ENCODE measurements at regions not wholly inside any gene's neighbourhood (a gene's known extent, or its start where the extent isn't known, plus 50 kb on each side); places are given as distances from the start of the nearest gene placed in this dataset.

- no peaks in the 10 kb centered on the region for H3K4me1 ChIP-seq (ENCODE audit: insufficient read depth, low read length)
- no peaks in the 10 kb centered on the region for H3K36me3 Mint-ChIP-seq
These were observed 176.4 kb downstream of the OPA1 start for GRCh38 chr3:193769437-193769836.

GRCh38 chr3:193771011-193771652 lies 178.1 kb downstream of the OPA1 start:
- no peak for DNase-seq
- CTCF ChIA-PET: no interaction called here

More at GRCh38 chr3:193769437-193769836, 176.4 kb downstream of the OPA1 start:
- Mint-ChIP-seq H3K4me1 (no peaks in the 10 kb centered on the region), H3K9me3 (peaks cover 0 to 2% (median 0%) of the 10 kb centered on the region in 5 donors), H3K27me3 (peaks cover 3 to 20% of the 10 kb centered on the region in 2 donors), H3K4me3 (no peak overlapping the region), H3K27ac (peak overlapping the region in 1 of 8 donors; percentile 43)
- Histone ChIP-seq H3K9me3 (ENCODE audit: low read length) (no peaks in the 10 kb centered on the region), H3K36me3 (ENCODE audit: insufficient read depth, low read length) (no peaks in the 10 kb centered on the region), H3K27me3 (ENCODE audit: insufficient read depth, low read length, poor library complexity, severe bottlenecking) (no peaks in the 10 kb centered on the region), H3K27ac (ENCODE audit: low read depth, low read length) (no peak overlapping the region), H3K4me3 (ENCODE audit: low read length) (no peak overlapping the region)
- ChIA-PET CTCF (no interaction called here), POLR2A (no interaction called here)
- no peak for DNase-seq

GRCh38 chr3:193771653-193772421 lies 178.8 kb downstream of the OPA1 start:
- CTCF ChIA-PET: no interaction called here

More at GRCh38 chr3:193771011-193771652, 178.1 kb downstream of the OPA1 start:
- no peak overlapping the region for H3K27ac ChIP-seq (ENCODE audit: low read depth, low read length)
- Mint-ChIP-seq H3K36me3 (no peaks in the 10 kb centered on the region), H3K27ac (no peak overlapping the region), H3K4me3 (no peak overlapping the region), H3K4me1 (no peaks in the 10 kb centered on the region), H3K27me3 (peaks cover 7 to 33% of the 10 kb centered on the region in 2 donors), H3K9me3 (peaks cover 0 to 2% (median 0%) of the 10 kb centered on the region in 5 donors)
- POLR2A ChIA-PET: no interaction called here
- H3K4me3 ChIP-seq (ENCODE audit: low read length): no peak overlapping the region
- no peaks in the 10 kb centered on the region for H3K27me3 ChIP-seq (ENCODE audit: insufficient read depth, low read length, poor library complexity, severe bottlenecking)
- no peaks in the 10 kb centered on the region for H3K9me3 ChIP-seq (ENCODE audit: low read length)
- H3K36me3 ChIP-seq (ENCODE audit: insufficient read depth, low read length): no peaks in the 10 kb centered on the region
- no peaks in the 10 kb centered on the region for H3K4me1 ChIP-seq (ENCODE audit: insufficient read depth, low read length)

GRCh38 chr3:193772422-193772763 lies 179.4 kb downstream of the OPA1 start:
- H3K27me3 Mint-ChIP-seq: peaks cover 7 to 26% of the 10 kb centered on the region in 2 donors
- peaks cover 0 to 2% (median 0%) of the 10 kb centered on the region in 5 donors for H3K9me3 Mint-ChIP-seq
- no peak overlapping the region for H3K4me3 ChIP-seq (ENCODE audit: low read length)
- no peak for DNase-seq
- H3K36me3 ChIP-seq (ENCODE audit: insufficient read depth, low read length): no peaks in the 10 kb centered on the region
- peaks cover 3% of the 10 kb centered on the region for H3K4me1 ChIP-seq (ENCODE audit: insufficient read depth, low read length)
- H3K36me3 Mint-ChIP-seq: no peaks in the 10 kb centered on the region
- H3K27ac Mint-ChIP-seq: no peak overlapping the region
- no peaks in the 10 kb centered on the region for H3K27me3 ChIP-seq (ENCODE audit: insufficient read depth, low read length, poor library complexity, severe bottlenecking)
- POLR2A ChIA-PET: no interaction called here
- CTCF ChIA-PET: no interaction called here
- H3K4me1 Mint-ChIP-seq: peaks cover 0 to 4% (median 0%) of the 10 kb centered on the region in 3 donors
- no peak overlapping the region for H3K4me3 Mint-ChIP-seq
- H3K9me3 ChIP-seq (ENCODE audit: low read length): no peaks in the 10 kb centered on the region
- no peak overlapping the region for H3K27ac ChIP-seq (ENCODE audit: low read depth, low read length)

More at GRCh38 chr3:193771653-193772421, 178.8 kb downstream of the OPA1 start:
- Mint-ChIP-seq H3K4me3 (no peak overlapping the region), H3K9me3 (peaks cover 0 to 2% (median 0%) of the 10 kb centered on the region in 5 donors), H3K27me3 (peaks cover 7 to 30% of the 10 kb centered on the region in 2 donors), H3K4me1 (peaks cover 0 to 4% (median 0%) of the 10 kb centered on the region in 3 donors), H3K27ac (no peak overlapping the region), H3K36me3 (no peaks in the 10 kb centered on the region)
- H3K27ac ChIP-seq (ENCODE audit: low read depth, low read length): no peak overlapping the region
- no peak for DNase-seq
- H3K9me3 ChIP-seq (ENCODE audit: low read length): no peaks in the 10 kb centered on the region
- no peak overlapping the region for H3K4me3 ChIP-seq (ENCODE audit: low read length)
- peaks cover 3% of the 10 kb centered on the region for H3K4me1 ChIP-seq (ENCODE audit: insufficient read depth, low read length)
- POLR2A ChIA-PET: no interaction called here
- no peaks in the 10 kb centered on the region for H3K36me3 ChIP-seq (ENCODE audit: insufficient read depth, low read length)
- H3K27me3 ChIP-seq (ENCODE audit: insufficient read depth, low read length, poor library complexity, severe bottlenecking): no peaks in the 10 kb centered on the region

- CTCF ChIA-PET: no interaction called here
- POLR2A ChIA-PET: no interaction called here
- Histone ChIP-seq H3K9me3 (ENCODE audit: low read length) (no peaks in the 10 kb centered on the region), H3K4me1 (ENCODE audit: insufficient read depth, low read length) (peaks cover 3% of the 10 kb centered on the region), H3K27ac (ENCODE audit: low read depth, low read length) (no peak overlapping the region), H3K36me3 (ENCODE audit: insufficient read depth, low read length) (no peaks in the 10 kb centered on the region), H3K27me3 (ENCODE audit: insufficient read depth, low read length, poor library complexity, severe bottlenecking) (peaks cover 1% of the 10 kb centered on the region), H3K4me3 (ENCODE audit: low read length) (no peak overlapping the region)
- Mint-ChIP-seq H3K4me3 (no peak overlapping the region), H3K36me3 (no peaks in the 10 kb centered on the region), H3K27ac (no peak overlapping the region), H3K4me1 (peaks cover 0 to 4% (median 0%) of the 10 kb centered on the region in 3 donors), H3K27me3 (peaks cover 7 to 30% of the 10 kb centered on the region in 2 donors), H3K9me3 (peaks cover 0 to 2% (median 0%) of the 10 kb centered on the region in 5 donors)
- DNase-seq: no peak
These were observed 180.5 kb downstream of the OPA1 start for GRCh38 chr3:193773266-193774220.

GRCh38 chr3:193774272-193774915 lies 181.4 kb downstream of the OPA1 start:
- Histone ChIP-seq H3K27me3 (ENCODE audit: insufficient read depth, low read length, poor library complexity, severe bottlenecking) (peaks cover 3% of the 10 kb centered on the region), H3K9me3 (ENCODE audit: low read length) (no peaks in the 10 kb centered on the region), H3K4me1 (ENCODE audit: insufficient read depth, low read length) (peaks cover 3% of the 10 kb centered on the region), H3K36me3 (ENCODE audit: insufficient read depth, low read length) (no peaks in the 10 kb centered on the region), H3K4me3 (ENCODE audit: low read length) (no peak overlapping the region), H3K27ac (ENCODE audit: low read depth, low read length) (no peak overlapping the region)
- POLR2A ChIA-PET: no interaction called here
- no peak overlapping the region for H3K27ac Mint-ChIP-seq
- peaks cover 7 to 38% of the 10 kb centered on the region in 2 donors for H3K27me3 Mint-ChIP-seq
- no peaks in the 10 kb centered on the region for H3K36me3 Mint-ChIP-seq
- peaks cover 0 to 4% (median 0%) of the 10 kb centered on the region in 3 donors for H3K4me1 Mint-ChIP-seq
- H3K9me3 Mint-ChIP-seq: no peaks in the 10 kb centered on the region
- CTCF ChIA-PET: no interaction called here
- no peak overlapping the region for H3K4me3 Mint-ChIP-seq
- no peak for DNase-seq

GRCh38 chr3:193774916-193775285 lies 181.9 kb downstream of the OPA1 start:
- DNase-seq: no peak
- Histone ChIP-seq H3K4me1 (ENCODE audit: insufficient read depth, low read length) (peaks cover 3% of the 10 kb centered on the region), H3K27ac (ENCODE audit: low read depth, low read length) (no peak overlapping the region), H3K27me3 (ENCODE audit: insufficient read depth, low read length, poor library complexity, severe bottlenecking) (peaks cover 3% of the 10 kb centered on the region), H3K9me3 (ENCODE audit: low read length) (no peaks in the 10 kb centered on the region), H3K4me3 (ENCODE audit: low read length) (no peak overlapping the region), H3K36me3 (ENCODE audit: insufficient read depth, low read length) (no peaks in the 10 kb centered on the region)
- Mint-ChIP-seq H3K4me3 (no peak overlapping the region), H3K4me1 (peaks cover 0 to 4% (median 0%) of the 10 kb centered on the region in 3 donors), H3K27me3 (peaks cover 7 to 40% of the 10 kb centered on the region in 2 donors), H3K9me3 (no peaks in the 10 kb centered on the region), H3K36me3 (no peaks in the 10 kb centered on the region), H3K27ac (no peak overlapping the region)
- ChIA-PET CTCF (no interaction called here), POLR2A (no interaction called here)

Data from CD8-positive, alpha-beta memory T cell (primary cell).